Stomach smooth muscle (tissue), 2 donors: ENCODE measurements at regions not wholly inside any gene's neighbourhood (a gene's known extent, or its start where the extent isn't known, plus 50 kb on each side); places are given as distances from the start of the nearest gene placed in this dataset.

Experiments used
- H3K27ac ChIP-seq: one replicate; pipeline ENCODE4 v1.7.0; 2013; ENCODE audit warnings: mild to moderate bottlenecking, low read length, inconsistent platforms
- H3K27me3 ChIP-seq, 2 donors: one replicate each; pipeline ENCODE4 v1.7.0; 2013; ENCODE audit warnings: low read length in 2 of 2; ENCODE audit not compliant: insufficient read depth in 2 of 2, control insufficient read depth in 1 of 2
- H3K36me3 ChIP-seq, 2 donors: one replicate each; pipeline ENCODE4 v1.7.0; 2013; ENCODE audit warnings: low read length in 2 of 2; ENCODE audit not compliant: control insufficient read depth in 2 of 2, insufficient read depth in 2 of 2
- H3K4me1 ChIP-seq: one replicate; pipeline ENCODE4 v1.7.0; 2013; ENCODE audit warnings: low read length; ENCODE audit not compliant: control insufficient read depth, insufficient read depth
- H3K4me3 ChIP-seq, 2 donors: one replicate each; pipeline ENCODE4 v1.7.0; 2013; ENCODE audit warnings: low read length in 2 of 2
- H3K9ac ChIP-seq, 2 donors: one replicate each; pipeline ENCODE4 v1.7.0; 2013; ENCODE audit warnings: low read length in 2 of 2, mild to moderate bottlenecking in 1 of 2
- H3K9me3 ChIP-seq, 2 donors: one replicate each; pipeline ENCODE4 v1.7.0; 2013; ENCODE audit warnings: low read length in 2 of 2; ENCODE audit not compliant: control insufficient read depth in 2 of 2
- donor health status: healthy.
- donor health status: Pancreatic carcinoma.

GRCh38 chr2:18641823-18642222 lies 52.5 kb upstream of the NT5C1B start:
- Histone ChIP-seq H3K9me3 (peaks cover 0 to 4% of the 10 kb centered on the region in 2 donors), H3K36me3 (no peaks in the 10 kb centered on the region), H3K9ac (no peak overlapping the region), H3K27ac (no peak overlapping the region), H3K4me1 (no peaks in the 10 kb centered on the region), H3K4me3 (no peak overlapping the region), H3K27me3 (no peaks in the 10 kb centered on the region)

- Histone ChIP-seq H3K27me3 (no peaks in the 10 kb centered on the region), H3K4me3 (no peak overlapping the region), H3K9ac (no peak overlapping the region), H3K9me3 (peaks cover 4 to 5% of the 10 kb centered on the region in 2 donors), H3K27ac (no peak overlapping the region), H3K4me1 (no peaks in the 10 kb centered on the region), H3K36me3 (no peaks in the 10 kb centered on the region)
Observed at GRCh38 chr2:18639756-18640453, 50.5 kb upstream of the NT5C1B start.
